ENCODE measurements at regions not wholly inside any gene's neighbourhood (a gene's known extent, or its start where the extent isn't known, plus 50 kb on each side); places are given as distances from the start of the nearest gene placed in this dataset.

DNA sequence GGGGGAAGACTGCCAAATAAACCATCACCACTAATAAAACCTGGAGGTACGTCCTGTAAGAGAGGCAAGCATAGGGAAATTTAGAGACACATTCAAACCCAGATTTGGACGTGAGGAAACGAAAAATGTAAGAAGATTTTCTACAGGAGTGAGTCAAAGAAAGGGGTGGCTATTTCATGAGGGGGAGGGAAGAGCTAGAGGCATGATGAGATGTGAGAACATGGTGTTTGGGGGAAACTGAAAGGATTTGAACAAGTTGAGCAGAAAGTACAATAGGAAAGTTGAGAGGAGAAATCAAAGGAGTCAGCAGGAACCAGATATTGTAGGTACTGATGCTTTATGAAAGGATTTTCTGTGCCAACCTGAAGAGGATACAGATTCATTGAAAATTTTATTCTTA is 179.1 kb upstream of the HS3ST5 start:
- no peak overlapping the region for H3K4me3 ChIP-seq (replicated peaks; ENCODE audit: low read depth, low read length)
- TF ChIP-seq, protein P1, sequence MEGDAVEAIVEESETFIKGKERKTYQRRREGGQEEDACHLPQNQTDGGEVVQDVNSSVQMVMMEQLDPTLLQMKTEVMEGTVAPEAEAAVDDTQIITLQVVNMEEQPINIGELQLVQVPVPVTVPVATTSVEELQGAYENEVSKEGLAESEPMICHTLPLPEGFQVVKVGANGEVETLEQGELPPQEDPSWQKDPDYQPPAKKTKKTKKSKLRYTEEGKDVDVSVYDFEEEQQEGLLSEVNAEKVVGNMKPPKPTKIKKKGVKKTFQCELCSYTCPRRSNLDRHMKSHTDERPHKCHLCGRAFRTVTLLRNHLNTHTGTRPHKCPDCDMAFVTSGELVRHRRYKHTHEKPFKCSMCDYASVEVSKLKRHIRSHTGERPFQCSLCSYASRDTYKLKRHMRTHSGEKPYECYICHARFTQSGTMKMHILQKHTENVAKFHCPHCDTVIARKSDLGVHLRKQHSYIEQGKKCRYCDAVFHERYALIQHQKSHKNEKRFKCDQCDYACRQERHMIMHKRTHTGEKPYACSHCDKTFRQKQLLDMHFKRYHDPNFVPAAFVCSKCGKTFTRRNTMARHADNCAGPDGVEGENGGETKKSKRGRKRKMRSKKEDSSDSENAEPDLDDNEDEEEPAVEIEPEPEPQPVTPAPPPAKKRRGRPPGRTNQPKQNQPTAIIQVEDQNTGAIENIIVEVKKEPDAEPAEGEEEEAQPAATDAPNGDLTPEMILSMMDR (IDR thresholded peaks at IDR 0.05; ENCODE audit: insufficient read depth, low read length, poor library complexity, severe bottlenecking) = no peak
- no peaks in the 10 kb centered on the region for H3K27me3 ChIP-seq (replicated peaks; ENCODE audit: control insufficient read depth, insufficient read depth, low read length)

DNA sequence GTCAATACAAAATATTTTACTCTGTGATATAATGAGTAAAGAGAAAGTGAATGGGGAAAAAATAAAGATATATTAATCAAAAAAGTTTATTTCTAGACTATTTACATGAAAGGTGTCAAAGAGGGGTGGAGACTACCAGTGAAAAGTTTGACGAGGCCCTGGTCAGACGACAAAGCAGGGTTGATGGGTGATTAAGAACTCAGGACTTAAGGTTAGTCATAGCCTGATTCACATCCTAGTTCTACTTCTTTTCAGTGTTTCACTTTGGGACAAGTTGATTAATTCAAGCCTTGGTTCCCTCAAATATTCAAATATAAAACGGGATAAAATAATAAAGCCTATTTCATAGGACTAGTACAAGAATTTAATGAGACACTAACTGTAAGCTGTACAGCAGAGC is 178.2 kb upstream of the HS3ST5 start:
- no peak for DNase-seq (ENCODE audit: extremely low read depth, insufficient read length)
- Histone ChIP-seq H3K27me3 (replicated peaks; ENCODE audit: control insufficient read depth, insufficient read depth, low read length) (no peaks in the 10 kb centered on the region), H3K36me3 (ENCODE audit: control insufficient read depth, insufficient read depth, low read length) (no peaks in the 10 kb centered on the region), H3K4me3 (replicated peaks; ENCODE audit: low read depth, low read length) (no peak overlapping the region)
- TF ChIP-seq, protein P1 (IDR thresholded peaks at IDR 0.05; ENCODE audit: insufficient read depth, low read length, poor library complexity, severe bottlenecking) = no peak

More for the DNA sequence above, 179.1 kb upstream of the HS3ST5 start:
- no peak for DNase-seq (ENCODE audit: extremely low read depth, insufficient read length)
- no peaks in the 10 kb centered on the region for H3K36me3 ChIP-seq (ENCODE audit: control insufficient read depth, insufficient read depth, low read length)

DNA sequence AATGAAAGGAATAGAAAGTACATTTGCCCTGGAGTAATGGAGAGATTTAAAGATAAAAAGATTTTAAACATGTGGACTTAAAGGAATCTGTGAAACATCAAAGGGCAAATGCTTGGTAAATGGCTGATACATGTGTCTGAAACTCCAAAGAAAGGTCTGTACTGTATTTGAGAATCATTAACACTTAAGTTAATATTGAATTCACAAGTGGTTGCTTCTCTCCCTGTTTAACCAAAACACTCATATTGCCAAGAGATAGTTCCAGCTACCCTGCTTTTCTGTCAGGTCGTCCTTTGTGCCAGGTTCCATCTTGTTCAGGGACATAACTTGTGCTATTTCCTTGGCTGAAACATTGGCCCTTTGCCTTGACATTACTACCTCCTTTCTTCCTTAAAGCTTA is 171.3 kb upstream of the HS3ST5 start:
- no peaks in the 10 kb centered on the region for H3K27me3 ChIP-seq (replicated peaks; ENCODE audit: control insufficient read depth, insufficient read depth, low read length)
- DNase-seq (ENCODE audit: extremely low read depth, insufficient read length) = no peak
- TF ChIP-seq, protein P1 (IDR thresholded peaks at IDR 0.05; ENCODE audit: insufficient read depth, low read length, poor library complexity, severe bottlenecking) = no peak
- H3K36me3 ChIP-seq (ENCODE audit: control insufficient read depth, insufficient read depth, low read length) = no peaks in the 10 kb centered on the region
- H3K4me3 ChIP-seq (replicated peaks; ENCODE audit: low read depth, low read length) = no peak overlapping the region

- H3K4me3 ChIP-seq (replicated peaks; ENCODE audit: low read depth, low read length) = no peak overlapping the region
- DNase-seq (ENCODE audit: extremely low read depth, insufficient read length) = no peak
- TF ChIP-seq, protein P1 (IDR thresholded peaks at IDR 0.05; ENCODE audit: insufficient read depth, low read length, poor library complexity, severe bottlenecking) = no peak
- H3K27me3 ChIP-seq (replicated peaks; ENCODE audit: control insufficient read depth, insufficient read depth, low read length) = no peaks in the 10 kb centered on the region
- H3K36me3 ChIP-seq (ENCODE audit: control insufficient read depth, insufficient read depth, low read length) = no peaks in the 10 kb centered on the region
These were observed 128.6 kb upstream of the HS3ST5 start for GRCh38 chr6:114471450-114471849.

DNA sequence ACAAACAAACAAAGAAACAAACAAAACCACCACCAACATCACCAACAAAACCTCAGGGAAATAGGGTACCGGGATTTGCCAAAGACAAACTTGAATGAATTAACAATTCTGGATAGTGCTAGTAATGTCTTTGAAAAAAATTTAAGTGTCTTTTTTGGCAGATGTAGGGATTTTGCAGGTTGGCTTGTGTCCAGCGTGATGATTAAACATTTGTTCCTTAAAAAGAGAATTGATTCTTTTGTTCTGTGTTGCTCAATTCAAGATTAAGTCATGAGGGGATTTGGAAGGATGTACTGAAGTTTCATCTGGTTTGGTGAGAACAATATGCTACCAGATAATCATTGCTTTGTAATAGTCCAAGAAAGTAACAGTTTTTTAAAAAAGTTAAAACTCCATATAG is 125.1 kb upstream of the HS3ST5 start:
- no peak for DNase-seq (ENCODE audit: extremely low read depth, insufficient read length)
- Histone ChIP-seq H3K4me3 (replicated peaks; ENCODE audit: low read depth, low read length) (no peak overlapping the region), H3K36me3 (ENCODE audit: control insufficient read depth, insufficient read depth, low read length) (no peaks in the 10 kb centered on the region), H3K27me3 (replicated peaks; ENCODE audit: control insufficient read depth, insufficient read depth, low read length) (no peaks in the 10 kb centered on the region)
- TF ChIP-seq, protein P1 (IDR thresholded peaks at IDR 0.05; ENCODE audit: insufficient read depth, low read length, poor library complexity, severe bottlenecking) = no peak

- DNase-seq (ENCODE audit: extremely low read depth, insufficient read length) = no peak
- H3K36me3 ChIP-seq (ENCODE audit: control insufficient read depth, insufficient read depth, low read length) = no peaks in the 10 kb centered on the region
- TF ChIP-seq, protein P1 (IDR thresholded peaks at IDR 0.05; ENCODE audit: insufficient read depth, low read length, poor library complexity, severe bottlenecking) = no peak
- no peak overlapping the region for H3K4me3 ChIP-seq (replicated peaks; ENCODE audit: low read depth, low read length)
- no peaks in the 10 kb centered on the region for H3K27me3 ChIP-seq (replicated peaks; ENCODE audit: control insufficient read depth, insufficient read depth, low read length)
These were observed 122.7 kb upstream of the HS3ST5 start for GRCh38 chr6:114465511-114465910.
